Spleen (tissue), 11 donors: ENCODE measurements at regions not wholly inside any gene's neighbourhood (a gene's known extent, or its start where the extent isn't known, plus 50 kb on each side); places are given as distances from the start of the nearest gene placed in this dataset.

Experiments used
- DNase-seq: peaks from one replicate; pipeline ENCODE4 v3.0.0-alpha.2; 2020
- H3K27ac ChIP-seq, 8 donors: fragments of 200-600 bp; sonication (generic) in 7 of 8; 1 replicate in 4 of 8; 2 replicates in 4 of 8; pipeline versions ENCODE4 v1.5.0 to v1.8.0; 2016 to 2021; ENCODE audit warnings: inconsistent platforms in 4 of 8, mild to moderate bottlenecking in 4 of 8, moderate library complexity in 1 of 8
- H3K27me3 ChIP-seq, 7 donors: fragments of 200-600 bp; sonication (generic) in 6 of 7; replicated peaks in 1 of 7; 1 replicate in 4 of 7; 2 replicates in 3 of 7; pipeline versions ENCODE4 v1.5.0 to v1.8.0; 2016 to 2021; ENCODE audit warnings: inconsistent platforms in 3 of 7, mild to moderate bottlenecking in 1 of 7
- H3K36me3 ChIP-seq, 6 donors: fragments of 200-600 bp; sonication (generic) in 5 of 6; 1 replicate in 4 of 6; 2 replicates in 2 of 6; pipeline versions ENCODE4 v1.5.0 to v1.8.0; 2016 to 2021; ENCODE audit warnings: inconsistent platforms in 2 of 6
- H3K4me1 ChIP-seq, 6 donors: fragments of 200-600 bp; sonication (generic) in 5 of 6; 1 replicate in 3 of 6; 2 replicates in 3 of 6; pipeline versions ENCODE4 v1.5.0 to v1.8.0; 2016 to 2021; ENCODE audit warnings: inconsistent platforms in 3 of 6
- H3K4me3 ChIP-seq, 8 donors: fragments of 200-600 bp; sonication (generic) in 7 of 8; 1 replicate in 4 of 8; 2 replicates in 4 of 8; pipeline versions ENCODE4 v1.5.0 to v1.8.0; 2016 to 2021; ENCODE audit warnings: inconsistent platforms in 4 of 8, mild to moderate bottlenecking in 4 of 8, moderate library complexity in 2 of 8
- H3K9me3 ChIP-seq, 8 donors: fragments of 200-600 bp; sonication (generic) in 7 of 8; 1 replicate in 4 of 8; 2 replicates in 4 of 8; pipeline versions ENCODE4 v1.5.0 to v1.8.0; 2016 to 2021; ENCODE audit warnings: inconsistent platforms in 4 of 8
- CTCF ChIP-seq, 11 experiments: fragments of 200-600 bp in 7 of 11; fragments of 450-650 bp in 4 of 11; sonication (generic) in 4 of 11; IDR thresholded peaks in 8 of 11; conservative IDR thresholded peaks in 3 of 11; 1 replicate in 7 of 11; 2 replicates in 4 of 11; pipeline versions ENCODE4 v1.4.0 to v1.8.0; 2016 to 2021; ENCODE audit warnings: antibody characterized with exemption in 11 of 11, inconsistent platforms in 4 of 11, mild to moderate bottlenecking in 1 of 11
- POLR2A ChIP-seq, 3 donors: fragments of 450-650 bp; IDR thresholded peaks; one replicate each; pipeline ENCODE4 v1.5.1; 2017; ENCODE audit warnings: antibody characterized with exemption in 3 of 3, mild to moderate bottlenecking in 1 of 3
- POLR2AphosphoS5 ChIP-seq, 3 donors: sonication (generic); formaldehyde crosslinking; IDR thresholded peaks; one replicate each; pipeline ENCODE4 v1.5.1; 2017; ENCODE audit warnings: antibody characterized with exemption in 3 of 3
- WGBS, 5 donors: extraction: QIAGEN DNeasy Blood & Tissue Kit in 3 of 5; methylation state at CpG; one replicate each; pipeline versions ENCODE4 v1.1.5 to v1.1.7; 2013 to 2018; 5-methylcytosine and 5-hydroxymethylcytosine counted together
- intact Hi-C: fragments of 100-400 bp; cut with DNase I; formaldehyde crosslinking; loops from one replicate; pipeline ENCODE4 v1.15.0; 2023; ENCODE audit warnings: low total_unique reads
- donor health status: healthy with polysubstance abuse.
- donor health status: DM: no; HTN: no; CAD: no; lungs with moderate emphysema.
- donor health status: DM: no; HTN: no; CAD: no.
- donor health status: Bipolar disorder and iron deficiency.
- donor health status: healthy.
- donor health status: DM: no; HTN: no; CAD: no.
- donor health status: DM: yes; HTN: yes; CAD: no.

GRCh38 chr14:83548061-83548839, 1981.7 kb upstream of the FLRT2 start:
- peaks cover 0 to 16% (median 7%) of the 10 kb centered on the region in 8 donors for H3K9me3 ChIP-seq
- intact Hi-C loops: no loop called here
- 58 to 74% (median 62%) methylated on average over 5 of the region's 5 CpGs for WGBS, 5 donors
- H3K4me3 ChIP-seq: no peak overlapping the region
- no peaks in the 10 kb centered on the region for H3K27me3 ChIP-seq
- H3K4me1 ChIP-seq: peaks cover 0 to 4% (median 0%) of the 10 kb centered on the region in 6 donors
- TF ChIP-seq POLR2A (IDR thresholded peaks at IDR 0.05) (no peak), CTCF (IDR thresholded peaks at IDR 0.05 in 8 of 11, conservative IDR thresholded peaks at IDR 0.05 in 3 of 11) (no peak), POLR2AphosphoS5 (IDR thresholded peaks at IDR 0.05) (no peak)
- DNase-seq: no peak
- H3K36me3 ChIP-seq: no peaks in the 10 kb centered on the region
- H3K27ac ChIP-seq: no peak overlapping the region

- DNase-seq: no peak
- TF ChIP-seq POLR2AphosphoS5 (IDR thresholded peaks at IDR 0.05) (no peak), CTCF (IDR thresholded peaks at IDR 0.05 in 8 of 11, conservative IDR thresholded peaks at IDR 0.05 in 3 of 11) (no peak), POLR2A (IDR thresholded peaks at IDR 0.05) (no peak)
- peaks cover 0 to 20% (median 7%) of the 10 kb centered on the region in 8 donors for H3K9me3 ChIP-seq
- intact Hi-C loops: no loop called here
- no peaks in the 10 kb centered on the region for H3K4me1 ChIP-seq
- no peak overlapping the region for H3K27ac ChIP-seq
- H3K36me3 ChIP-seq: no peaks in the 10 kb centered on the region
- H3K27me3 ChIP-seq: no peaks in the 10 kb centered on the region
- H3K4me3 ChIP-seq: no peak overlapping the region
- 75 to 90% (median 85%) methylated on average over 2 of the region's 2 CpGs for whole genome bisulfite sequencing, 5 donors
Observed at GRCh38 chr14:83556065-83556464, 1973.9 kb upstream of the FLRT2 start.

DNA sequence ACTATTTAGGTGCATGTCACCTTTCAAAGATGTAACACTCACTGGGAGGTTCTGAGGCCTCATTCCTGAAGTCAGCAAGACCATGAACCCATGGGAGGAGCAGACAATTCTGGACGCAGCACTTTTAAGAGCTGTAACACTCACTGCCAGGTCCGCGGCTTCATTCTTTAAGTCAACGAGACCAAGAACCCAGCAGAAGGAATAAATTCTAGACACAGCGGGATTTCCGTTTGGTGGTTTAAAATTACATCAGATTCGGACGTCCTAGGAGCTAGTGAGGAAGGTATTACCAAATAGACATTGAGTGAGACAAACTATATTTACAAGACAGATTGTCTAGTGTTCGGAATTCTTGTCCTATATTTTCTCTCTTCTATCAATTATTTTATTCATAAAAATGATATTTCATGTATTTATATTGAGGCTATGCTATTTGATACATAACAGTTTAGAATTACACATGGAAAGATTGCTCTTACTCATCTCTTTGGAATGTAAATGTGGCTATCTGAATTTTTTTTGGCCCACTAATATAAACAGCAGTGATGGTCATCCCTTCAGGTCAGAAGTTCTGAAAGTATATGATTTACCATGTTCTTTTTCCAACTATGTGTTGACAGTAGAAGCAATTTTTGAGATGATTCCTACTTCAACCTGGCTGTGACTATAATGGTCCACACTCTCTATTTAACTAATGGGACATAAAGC, 1973.0 kb upstream of the FLRT2 start:
- no peak overlapping the region for H3K4me3 ChIP-seq
- intact Hi-C loops: no loop called here
- H3K36me3 ChIP-seq: no peaks in the 10 kb centered on the region
- no peaks in the 10 kb centered on the region for H3K27me3 ChIP-seq
- no peak for TF ChIP-seq POLR2AphosphoS5 (IDR thresholded peaks at IDR 0.05)
- TF ChIP-seq POLR2A (IDR thresholded peaks at IDR 0.05): no peak
- no peak for TF ChIP-seq CTCF (IDR thresholded peaks at IDR 0.05 in 8 of 11, conservative IDR thresholded peaks at IDR 0.05 in 3 of 11)
- no peak overlapping the region for H3K27ac ChIP-seq
- DNase-seq: no peak
- peaks cover 0 to 26% (median 7%) of the 10 kb centered on the region in 8 donors for H3K9me3 ChIP-seq
- no peaks in the 10 kb centered on the region for H3K4me1 ChIP-seq
- WGBS, 5 donors: 92 to 94% (median 93%) methylated on average over 9 of the region's 9 CpGs

- no peak for TF ChIP-seq CTCF (IDR thresholded peaks at IDR 0.05 in 8 of 11, conservative IDR thresholded peaks at IDR 0.05 in 3 of 11)
- no peak for TF ChIP-seq POLR2A (IDR thresholded peaks at IDR 0.05)
- no peak for TF ChIP-seq POLR2AphosphoS5 (IDR thresholded peaks at IDR 0.05)
- H3K4me3 ChIP-seq: no peak overlapping the region
- no peaks in the 10 kb centered on the region for H3K36me3 ChIP-seq
- no peak overlapping the region for H3K27ac ChIP-seq
- H3K9me3 ChIP-seq: peaks cover 0 to 26% (median 7%) of the 10 kb centered on the region in 8 donors
- no peak for DNase-seq
- no peaks in the 10 kb centered on the region for H3K4me1 ChIP-seq
- intact Hi-C loops: no loop called here
- H3K27me3 ChIP-seq: no peaks in the 10 kb centered on the region
Observed at GRCh38 chr14:83558946-83559345, 1971.0 kb upstream of the FLRT2 start.
